Esophagus muscularis mucosa (tissue), 4 donors: ENCODE measurements at regions not wholly inside any gene's neighbourhood (a gene's known extent, or its start where the extent isn't known, plus 50 kb on each side); places are given as distances from the start of the nearest gene placed in this dataset.

Source experiments
- DNase-seq: peaks from one replicate; pipeline ENCODE4 v3.0.0-alpha.2; 2017; ENCODE audit errors: extremely low spot score
- H3K27ac ChIP-seq, 4 donors: fragments of 200-600 bp; sonication (generic); replicated peaks in 1 of 4; 1 replicate in 3 of 4; 2 replicates in 1 of 4; pipeline ENCODE4 v1.5.1; 2016 to 2019; ENCODE audit warnings: mild to moderate bottlenecking in 1 of 4
- H3K27me3 ChIP-seq, 4 donors: fragments of 200-600 bp; sonication (generic); one replicate each; pipeline versions ENCODE4 v1.5.1 to v1.6.0; 2016 to 2019
- H3K36me3 ChIP-seq, 4 donors: fragments of 200-600 bp; sonication (generic); one replicate each; pipeline ENCODE4 v1.5.1; 2016 to 2019
- H3K4me1 ChIP-seq, 4 donors: fragments of 200-600 bp; sonication (generic); one replicate each; pipeline ENCODE4 v1.5.1; 2016 to 2019
- H3K4me3 ChIP-seq, 4 donors: fragments of 200-600 bp; sonication (generic); 1 replicate in 2 of 4; 2 replicates in 2 of 4; pipeline ENCODE4 v1.5.1; 2016 to 2019; ENCODE audit warnings: mild to moderate bottlenecking in 4 of 4, moderate library complexity in 1 of 4
- H3K9me3 ChIP-seq, 4 donors: fragments of 200-600 bp; sonication (generic); 1 replicate in 3 of 4; 2 replicates in 1 of 4; pipeline ENCODE4 v1.5.1; 2016 to 2019
- EP300 ChIP-seq: sonication (generic); formaldehyde crosslinking; IDR thresholded peaks from one replicate; pipeline ENCODE4 v1.6.1; 2017; ENCODE audit warnings: antibody characterized with exemption
- POLR2A ChIP-seq: fragments of 450-650 bp; IDR thresholded peaks from one replicate; pipeline ENCODE4 v1.6.1; 2017; ENCODE audit warnings: antibody characterized with exemption, moderate library complexity, mild to moderate bottlenecking, low read depth
- POLR2AphosphoS5 ChIP-seq, 2 donors: sonication (generic); formaldehyde crosslinking; IDR thresholded peaks; one replicate each; pipeline ENCODE4 v1.6.1; 2017; ENCODE audit warnings: antibody characterized with exemption in 2 of 2
- WGBS: methylation state at CpG from one replicate; pipeline ENCODE4 v1.1.5; 2018; 5-methylcytosine and 5-hydroxymethylcytosine counted together
- intact Hi-C: fragments of 100-400 bp; cut with DNase I; formaldehyde crosslinking; loops from one replicate; pipeline ENCODE4 v1.15.1; 2023
- TF ChIP-seq, protein P1 (sequence below), 3 experiments: fragments of 200-600 bp in 2 of 3; fragments of 450-650 bp in 1 of 3; sonication (generic) in 2 of 3; IDR thresholded peaks; one replicate each; pipeline ENCODE4 v1.5.1; 2017 to 2019; ENCODE audit warnings: antibody characterized with exemption in 3 of 3, mild to moderate bottlenecking in 2 of 3, moderate library complexity in 1 of 3

DNA sequence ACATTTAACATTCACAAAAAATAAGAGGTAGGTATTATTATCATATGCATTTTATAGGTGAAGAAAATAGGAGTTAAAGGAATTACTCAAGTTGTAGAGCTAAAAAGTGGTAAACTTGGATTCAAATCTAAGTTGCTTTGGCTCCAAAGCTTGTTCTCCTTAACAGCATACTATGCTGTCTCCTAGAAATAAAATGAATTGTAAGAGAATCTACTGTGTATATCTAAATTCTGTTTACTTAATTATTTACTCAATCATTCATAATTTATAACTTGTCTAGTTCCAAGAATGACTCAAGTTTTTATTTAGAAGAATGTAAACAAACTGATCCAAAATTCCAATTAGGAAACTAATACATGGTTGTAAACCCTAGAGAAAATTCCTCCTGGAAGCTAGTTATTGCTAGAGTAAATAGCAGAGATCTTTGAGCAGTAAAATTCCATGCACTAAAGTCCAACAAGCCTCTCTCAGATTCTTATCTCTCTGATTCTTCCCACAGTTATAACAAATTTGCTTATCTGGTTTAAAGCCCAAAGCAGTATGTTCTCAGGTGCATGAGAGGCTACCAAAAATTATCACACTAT lies 132.5 kb upstream of the DPT start:
- peaks cover 0 to 6% (median 0%) of the 10 kb centered on the region in 4 donors for H3K9me3 ChIP-seq
- no peaks in the 10 kb centered on the region for H3K36me3 ChIP-seq
- intact Hi-C loops: no loop called here
- no peak overlapping the region for H3K4me3 ChIP-seq
- H3K27ac ChIP-seq: no peak overlapping the region
- TF ChIP-seq POLR2A (no peak), EP300 (no peak), POLR2AphosphoS5 (IDR thresholded peaks at IDR 0.05) (no peak)
- TF ChIP-seq, protein P1, sequence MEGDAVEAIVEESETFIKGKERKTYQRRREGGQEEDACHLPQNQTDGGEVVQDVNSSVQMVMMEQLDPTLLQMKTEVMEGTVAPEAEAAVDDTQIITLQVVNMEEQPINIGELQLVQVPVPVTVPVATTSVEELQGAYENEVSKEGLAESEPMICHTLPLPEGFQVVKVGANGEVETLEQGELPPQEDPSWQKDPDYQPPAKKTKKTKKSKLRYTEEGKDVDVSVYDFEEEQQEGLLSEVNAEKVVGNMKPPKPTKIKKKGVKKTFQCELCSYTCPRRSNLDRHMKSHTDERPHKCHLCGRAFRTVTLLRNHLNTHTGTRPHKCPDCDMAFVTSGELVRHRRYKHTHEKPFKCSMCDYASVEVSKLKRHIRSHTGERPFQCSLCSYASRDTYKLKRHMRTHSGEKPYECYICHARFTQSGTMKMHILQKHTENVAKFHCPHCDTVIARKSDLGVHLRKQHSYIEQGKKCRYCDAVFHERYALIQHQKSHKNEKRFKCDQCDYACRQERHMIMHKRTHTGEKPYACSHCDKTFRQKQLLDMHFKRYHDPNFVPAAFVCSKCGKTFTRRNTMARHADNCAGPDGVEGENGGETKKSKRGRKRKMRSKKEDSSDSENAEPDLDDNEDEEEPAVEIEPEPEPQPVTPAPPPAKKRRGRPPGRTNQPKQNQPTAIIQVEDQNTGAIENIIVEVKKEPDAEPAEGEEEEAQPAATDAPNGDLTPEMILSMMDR (IDR thresholded peaks at IDR 0.05): no peak
- no peak for DNase-seq
- peaks cover 0 to 16% (median 7%) of the 10 kb centered on the region in 4 donors for H3K4me1 ChIP-seq
- no peaks in the 10 kb centered on the region for H3K27me3 ChIP-seq

GRCh38 chr1:168863772-168864171 lies 134.8 kb upstream of the DPT start:
- Histone ChIP-seq H3K9me3 (peaks cover 0 to 6% (median 0%) of the 10 kb centered on the region in 4 donors), H3K4me3 (no peak overlapping the region), H3K27me3 (no peaks in the 10 kb centered on the region), H3K36me3 (no peaks in the 10 kb centered on the region), H3K4me1 (peaks cover 0 to 21% (median 7%) of the 10 kb centered on the region in 4 donors), H3K27ac (peak overlapping the region in 1 of 4 donors; percentile 10)
- DNase-seq: no peak
- intact Hi-C loops: no loop called here
- 41% methylated on average over 5 of the region's 5 CpGs for WGBS
- TF ChIP-seq POLR2A (no peak), EP300 (no peak), POLR2AphosphoS5 (IDR thresholded peaks at IDR 0.05) (no peak)

DNA sequence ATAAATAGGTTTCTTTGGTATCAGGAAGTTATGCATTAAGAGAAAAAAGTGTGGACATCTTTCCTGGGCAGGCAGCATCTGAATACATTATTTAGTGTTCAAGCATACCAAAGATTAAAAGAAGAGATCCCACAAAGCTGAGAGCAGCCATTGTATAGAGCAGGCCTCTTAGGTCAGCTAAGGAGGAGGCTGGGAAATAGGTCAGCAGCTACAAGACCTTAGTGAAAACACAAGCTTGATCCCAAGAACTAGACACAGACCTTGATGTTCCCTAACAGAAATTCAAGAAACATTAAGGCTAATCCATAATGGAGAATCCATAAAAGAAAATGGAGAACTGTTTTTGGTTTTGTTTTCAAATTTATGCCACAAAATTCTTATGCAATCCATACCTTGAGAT lies 135.3 kb upstream of the DPT start:
- no peak for DNase-seq
- Histone ChIP-seq H3K9me3 (peaks cover 0 to 6% (median 0%) of the 10 kb centered on the region in 4 donors), H3K27ac (peak overlapping the region in 1 of 4 donors; percentile 10), H3K4me3 (no peak overlapping the region), H3K27me3 (no peaks in the 10 kb centered on the region), H3K4me1 (peaks cover 0 to 21% (median 7%) of the 10 kb centered on the region in 4 donors), H3K36me3 (no peaks in the 10 kb centered on the region)
- intact Hi-C loops: no loop called here
- TF ChIP-seq, protein P1 (IDR thresholded peaks at IDR 0.05): no peak
- TF ChIP-seq POLR2AphosphoS5 (IDR thresholded peaks at IDR 0.05): no peak
- no peak for TF ChIP-seq POLR2A
- no peak for TF ChIP-seq EP300

- no peak for DNase-seq
- H3K9me3 ChIP-seq: peaks cover 0 to 6% (median 0%) of the 10 kb centered on the region in 4 donors
- no peak overlapping the region for H3K4me3 ChIP-seq
- intact Hi-C loops: no loop called here
- TF ChIP-seq, protein P1 (IDR thresholded peaks at IDR 0.05): no peak
- TF ChIP-seq POLR2A: no peak
- TF ChIP-seq POLR2AphosphoS5 (IDR thresholded peaks at IDR 0.05): no peak
- no peak for TF ChIP-seq EP300
- H3K27ac ChIP-seq: no peak overlapping the region
- H3K4me1 ChIP-seq: peaks cover 0 to 21% (median 7%) of the 10 kb centered on the region in 4 donors
- WGBS: 92% methylated on average over 4 of the region's 4 CpGs
- H3K36me3 ChIP-seq: no peaks in the 10 kb centered on the region
- H3K27me3 ChIP-seq: no peaks in the 10 kb centered on the region
Measured at GRCh38 chr1:168865850-168866620, 137.0 kb upstream of the DPT start.

- intact Hi-C loops: no loop called here
- DNase-seq: no peak
- Histone ChIP-seq H3K27me3 (no peaks in the 10 kb centered on the region), H3K4me1 (peaks cover 0 to 13% (median 7%) of the 10 kb centered on the region in 4 donors), H3K4me3 (no peak overlapping the region), H3K36me3 (no peaks in the 10 kb centered on the region), H3K9me3 (peaks cover 0 to 6% (median 0%) of the 10 kb centered on the region in 4 donors), H3K27ac (no peak overlapping the region)
- no peak for TF ChIP-seq POLR2A
- WGBS: 70% methylated on average over 4 of the region's 4 CpGs
Measured at GRCh38 chr1:168867941-168868634, 139.1 kb upstream of the DPT start.
